Parathyroid adenoma (tissue), 2 donors: ENCODE measurements at regions not wholly inside any gene's neighbourhood (a gene's known extent, or its start where the extent isn't known, plus 50 kb on each side); places are given as distances from the start of the nearest gene placed in this dataset.

Source experiments
- H2AFZ ChIP-seq: fragments of 300-600 bp; sonication (generic); one replicate; pipeline ENCODE4 v1.7.0; 2017; ENCODE audit warnings: antibody characterized with exemption, mild to moderate bottlenecking
- H3K27ac ChIP-seq: fragments of 300-600 bp; sonication (generic); one replicate; pipeline ENCODE4 v1.7.0; 2017
- H3K27me3 ChIP-seq: fragments of 300-600 bp; sonication (generic); one replicate; pipeline ENCODE4 v1.7.0; 2017; ENCODE audit warnings: low read length; ENCODE audit not compliant: control insufficient read depth, insufficient read depth
- H3K36me3 ChIP-seq: fragments of 300-600 bp; sonication (generic); one replicate; pipeline ENCODE4 v1.7.0; 2017; ENCODE audit warnings: low read length; ENCODE audit not compliant: control insufficient read depth, insufficient read depth
- H3K4me1 ChIP-seq: fragments of 300-600 bp; sonication (generic); one replicate; pipeline ENCODE4 v1.7.0; 2017; ENCODE audit warnings: control low read depth
- H3K4me2 ChIP-seq: fragments of 300-600 bp; sonication (generic); one replicate; pipeline ENCODE4 v1.7.0; 2017; ENCODE audit warnings: low read length
- H3K4me3 ChIP-seq: fragments of 300-600 bp; sonication (generic); one replicate; pipeline ENCODE4 v1.7.0; 2017; ENCODE audit warnings: low read depth, low read length
- H3K79me2 ChIP-seq: fragments of 300-600 bp; sonication (generic); one replicate; pipeline ENCODE4 v1.7.0; 2017; ENCODE audit warnings: control low read depth
- H3K9ac ChIP-seq: fragments of 300-600 bp; sonication (generic); one replicate; pipeline ENCODE4 v1.7.0; 2017; ENCODE audit warnings: mild to moderate bottlenecking
- H3K9me3 ChIP-seq: fragments of 300-600 bp; sonication (generic); one replicate; pipeline ENCODE4 v1.7.0; 2017; ENCODE audit warnings: low read length; ENCODE audit not compliant: control insufficient read depth
- TF ChIP-seq, protein P1 (sequence below): fragments of 300-600 bp; sonication (generic); IDR thresholded peaks from one replicate; pipeline ENCODE4 v1.7.0; 2017; ENCODE audit warnings: antibody characterized with exemption, mild to moderate bottlenecking
- donor health status: primary hyperparathyroidism.

DNA sequence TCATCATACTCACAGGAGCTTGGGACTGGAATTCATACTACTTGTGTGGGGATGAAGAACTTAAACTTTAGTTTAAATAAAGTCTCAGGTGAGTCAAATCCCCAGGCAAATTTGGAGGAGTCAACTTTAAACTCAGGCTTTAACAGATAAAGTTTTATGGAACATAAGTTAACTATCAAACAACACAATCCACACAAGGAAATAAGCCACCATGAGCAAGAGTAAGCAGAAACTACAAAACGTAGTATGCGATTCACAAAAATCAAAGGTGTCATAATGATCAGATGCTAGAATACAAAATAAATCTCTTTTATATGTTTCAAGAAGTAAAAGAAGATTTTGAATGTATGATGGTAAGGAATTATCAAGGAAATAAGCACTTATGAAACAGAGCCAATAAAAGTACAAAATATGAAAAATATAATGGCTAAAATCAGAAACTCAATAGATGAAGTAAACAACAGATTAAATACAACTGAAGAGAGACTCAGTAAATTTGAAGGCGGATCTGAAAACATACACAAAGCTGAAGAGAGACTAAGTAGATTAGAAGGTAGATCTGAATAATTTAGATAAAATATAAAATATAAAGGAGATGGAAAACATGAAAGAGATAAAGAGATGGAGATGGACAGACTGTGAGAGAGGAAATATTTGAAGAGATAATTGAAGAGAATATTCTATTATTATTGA lies 97.5 kb upstream of the TWIST2 start:
- H3K27ac ChIP-seq = no peak overlapping the region

DNA sequence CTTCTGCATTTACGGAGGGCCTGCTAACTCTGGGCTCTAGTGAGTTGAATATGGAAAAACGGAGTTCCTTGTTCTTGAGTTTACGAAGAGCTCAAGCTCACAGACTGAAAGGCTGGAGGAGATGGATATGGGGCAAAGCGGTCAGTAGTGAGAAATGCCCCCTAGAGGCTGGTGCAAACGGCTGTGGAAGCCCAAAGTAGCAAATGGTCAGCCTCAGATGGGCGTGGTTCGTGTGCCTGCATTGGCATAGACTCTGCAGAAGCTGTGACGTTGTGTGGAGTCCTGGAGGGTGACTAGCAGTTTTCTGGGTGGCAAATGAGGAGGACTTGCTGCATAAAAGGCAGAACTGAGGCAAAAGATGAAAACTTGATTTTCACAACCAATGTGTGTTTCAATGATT lies 93.6 kb upstream of the TWIST2 start:
- no peak overlapping the region for H2AFZ ChIP-seq
- no peaks in the 10 kb centered on the region for H3K36me3 ChIP-seq
- H3K9me3 ChIP-seq = no peaks in the 10 kb centered on the region
- H3K27me3 ChIP-seq = no peaks in the 10 kb centered on the region
- no peak overlapping the region for H3K9ac ChIP-seq
- no peaks in the 10 kb centered on the region for H3K79me2 ChIP-seq
- H3K4me2 ChIP-seq = no peak overlapping the region
- TF ChIP-seq, protein P1, sequence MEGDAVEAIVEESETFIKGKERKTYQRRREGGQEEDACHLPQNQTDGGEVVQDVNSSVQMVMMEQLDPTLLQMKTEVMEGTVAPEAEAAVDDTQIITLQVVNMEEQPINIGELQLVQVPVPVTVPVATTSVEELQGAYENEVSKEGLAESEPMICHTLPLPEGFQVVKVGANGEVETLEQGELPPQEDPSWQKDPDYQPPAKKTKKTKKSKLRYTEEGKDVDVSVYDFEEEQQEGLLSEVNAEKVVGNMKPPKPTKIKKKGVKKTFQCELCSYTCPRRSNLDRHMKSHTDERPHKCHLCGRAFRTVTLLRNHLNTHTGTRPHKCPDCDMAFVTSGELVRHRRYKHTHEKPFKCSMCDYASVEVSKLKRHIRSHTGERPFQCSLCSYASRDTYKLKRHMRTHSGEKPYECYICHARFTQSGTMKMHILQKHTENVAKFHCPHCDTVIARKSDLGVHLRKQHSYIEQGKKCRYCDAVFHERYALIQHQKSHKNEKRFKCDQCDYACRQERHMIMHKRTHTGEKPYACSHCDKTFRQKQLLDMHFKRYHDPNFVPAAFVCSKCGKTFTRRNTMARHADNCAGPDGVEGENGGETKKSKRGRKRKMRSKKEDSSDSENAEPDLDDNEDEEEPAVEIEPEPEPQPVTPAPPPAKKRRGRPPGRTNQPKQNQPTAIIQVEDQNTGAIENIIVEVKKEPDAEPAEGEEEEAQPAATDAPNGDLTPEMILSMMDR = no peak
- H3K27ac ChIP-seq = no peak overlapping the region
- no peak overlapping the region for H3K4me3 ChIP-seq
- H3K4me1 ChIP-seq = no peaks in the 10 kb centered on the region

More for the DNA sequence above, 97.5 kb upstream of the TWIST2 start:
- Histone ChIP-seq H3K79me2 (no peaks in the 10 kb centered on the region), H3K36me3 (no peaks in the 10 kb centered on the region), H3K4me1 (no peaks in the 10 kb centered on the region), H3K27me3 (no peaks in the 10 kb centered on the region), H3K4me2 (no peak overlapping the region), H3K9ac (no peak overlapping the region), H3K9me3 (no peaks in the 10 kb centered on the region), H3K4me3 (no peak overlapping the region), H2AFZ (no peak overlapping the region)
- TF ChIP-seq, protein P1 = no peak

DNA sequence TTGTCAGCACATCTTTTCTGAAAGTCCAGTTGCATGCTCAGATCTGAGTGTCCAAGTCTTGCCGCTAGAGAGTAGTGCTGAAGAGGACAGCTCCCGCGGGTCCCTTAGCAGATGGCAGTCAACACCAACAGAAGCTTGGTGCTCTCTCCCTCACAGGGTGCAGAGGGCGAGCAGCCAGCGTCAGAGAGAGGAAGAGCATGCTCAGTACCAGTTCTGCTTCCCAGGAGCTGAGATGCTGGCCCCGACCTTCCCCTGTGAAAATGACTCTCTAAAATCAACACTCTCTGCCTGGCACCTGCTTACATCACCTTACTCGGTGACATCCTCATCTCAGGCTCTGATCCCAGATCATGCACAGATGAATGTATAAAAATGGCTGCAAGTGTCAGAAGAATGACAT lies 86.0 kb upstream of the TWIST2 start:
- Histone ChIP-seq H3K36me3 (no peaks in the 10 kb centered on the region), H3K79me2 (no peaks in the 10 kb centered on the region), H3K27me3 (no peaks in the 10 kb centered on the region), H3K9ac (no peak overlapping the region), H3K4me3 (no peak overlapping the region), H3K4me1 (no peaks in the 10 kb centered on the region), H3K9me3 (no peaks in the 10 kb centered on the region), H3K27ac (no peak overlapping the region), H3K4me2 (no peak overlapping the region), H2AFZ (no peak overlapping the region)
- TF ChIP-seq, protein P1 = no peak

DNA sequence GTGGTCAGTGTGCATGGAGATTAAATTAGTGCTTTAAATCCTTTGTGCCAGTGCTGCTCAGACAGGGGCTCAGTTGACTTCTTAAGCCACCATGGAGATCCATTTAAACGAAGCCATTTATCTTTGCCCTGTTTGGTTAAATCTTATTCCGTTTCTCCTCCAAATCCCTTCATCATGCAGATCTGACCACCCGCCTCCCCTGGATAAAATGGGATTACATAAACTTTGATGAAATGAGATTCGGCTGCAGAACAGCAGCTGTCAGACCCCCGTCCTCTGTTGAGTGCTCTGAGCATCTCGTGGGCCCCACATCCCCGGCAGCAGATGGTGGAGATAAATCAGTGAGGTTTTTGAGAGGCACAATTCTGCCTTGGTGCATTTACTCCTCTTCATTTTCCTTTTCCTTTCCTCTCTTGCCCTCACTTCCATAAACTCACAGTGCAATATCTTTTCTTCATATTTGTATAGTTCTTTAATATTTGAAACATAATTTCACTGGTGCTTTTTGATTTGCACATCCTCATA lies 84.4 kb upstream of the TWIST2 start:
- Histone ChIP-seq H3K9ac (no peak overlapping the region), H3K4me2 (no peak overlapping the region), H3K9me3 (no peaks in the 10 kb centered on the region), H3K4me3 (no peak overlapping the region), H3K27me3 (no peaks in the 10 kb centered on the region), H2AFZ (no peak overlapping the region), H3K36me3 (no peaks in the 10 kb centered on the region), H3K27ac (no peak overlapping the region), H3K4me1 (no peaks in the 10 kb centered on the region), H3K79me2 (no peaks in the 10 kb centered on the region)
- TF ChIP-seq, protein P1 = no peak

GRCh38 chr2:238765590-238765989 lies 82.3 kb upstream of the TWIST2 start:
- no peaks in the 10 kb centered on the region for H3K4me1 ChIP-seq
- H3K4me2 ChIP-seq = no peak overlapping the region
- no peaks in the 10 kb centered on the region for H3K27me3 ChIP-seq
- no peak overlapping the region for H3K27ac ChIP-seq
- H2AFZ ChIP-seq = no peak overlapping the region
- TF ChIP-seq, protein P1 = no peak
- no peaks in the 10 kb centered on the region for H3K9me3 ChIP-seq
- no peak overlapping the region for H3K4me3 ChIP-seq
- no peaks in the 10 kb centered on the region for H3K79me2 ChIP-seq
- no peak overlapping the region for H3K9ac ChIP-seq
- H3K36me3 ChIP-seq = no peaks in the 10 kb centered on the region
